ENCODE measurements at regions not wholly inside any gene's neighbourhood (a gene's known extent, or its start where the extent isn't known, plus 50 kb on each side); places are given as distances from the start of the nearest gene placed in this dataset.

DNA sequence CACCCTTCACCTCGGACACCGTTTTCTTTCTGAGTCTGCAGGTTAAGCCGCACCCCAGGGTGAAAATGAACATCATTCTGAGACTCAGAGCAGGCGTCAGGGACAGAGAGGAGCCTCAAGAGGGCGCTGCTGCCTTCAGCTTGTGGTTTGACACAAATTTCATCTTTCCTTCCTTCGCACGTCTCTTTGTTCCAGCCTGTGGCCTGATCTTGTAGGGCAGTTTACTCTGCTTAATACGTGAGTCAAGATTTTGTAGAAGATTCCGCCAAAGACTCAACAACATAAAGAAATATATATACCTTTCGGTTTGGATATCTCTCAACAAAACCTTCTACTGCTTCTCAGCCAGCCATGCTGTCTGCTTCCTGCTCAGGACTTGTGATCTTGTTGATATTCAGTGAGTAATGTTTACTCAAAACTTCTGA lies 329.3 kb upstream of the OR4E1 start:
- TF ChIP-seq, protein P1, sequence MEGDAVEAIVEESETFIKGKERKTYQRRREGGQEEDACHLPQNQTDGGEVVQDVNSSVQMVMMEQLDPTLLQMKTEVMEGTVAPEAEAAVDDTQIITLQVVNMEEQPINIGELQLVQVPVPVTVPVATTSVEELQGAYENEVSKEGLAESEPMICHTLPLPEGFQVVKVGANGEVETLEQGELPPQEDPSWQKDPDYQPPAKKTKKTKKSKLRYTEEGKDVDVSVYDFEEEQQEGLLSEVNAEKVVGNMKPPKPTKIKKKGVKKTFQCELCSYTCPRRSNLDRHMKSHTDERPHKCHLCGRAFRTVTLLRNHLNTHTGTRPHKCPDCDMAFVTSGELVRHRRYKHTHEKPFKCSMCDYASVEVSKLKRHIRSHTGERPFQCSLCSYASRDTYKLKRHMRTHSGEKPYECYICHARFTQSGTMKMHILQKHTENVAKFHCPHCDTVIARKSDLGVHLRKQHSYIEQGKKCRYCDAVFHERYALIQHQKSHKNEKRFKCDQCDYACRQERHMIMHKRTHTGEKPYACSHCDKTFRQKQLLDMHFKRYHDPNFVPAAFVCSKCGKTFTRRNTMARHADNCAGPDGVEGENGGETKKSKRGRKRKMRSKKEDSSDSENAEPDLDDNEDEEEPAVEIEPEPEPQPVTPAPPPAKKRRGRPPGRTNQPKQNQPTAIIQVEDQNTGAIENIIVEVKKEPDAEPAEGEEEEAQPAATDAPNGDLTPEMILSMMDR (IDR thresholded peaks at IDR 0.05): no peak
- Histone ChIP-seq H3K27ac (no peak overlapping the region), H3K4me3 (no peak overlapping the region)
- DNase-seq (ENCODE audit: low spot score): no peak

GRCh38 chr14:21999402-21999801 lies 325.8 kb upstream of the OR4E1 start:
- TF ChIP-seq, protein P1 (IDR thresholded peaks at IDR 0.05): no peak
- H3K27ac ChIP-seq: no peak overlapping the region
- no peak for DNase-seq (ENCODE audit: low spot score)
- H3K4me3 ChIP-seq: no peak overlapping the region

DNA sequence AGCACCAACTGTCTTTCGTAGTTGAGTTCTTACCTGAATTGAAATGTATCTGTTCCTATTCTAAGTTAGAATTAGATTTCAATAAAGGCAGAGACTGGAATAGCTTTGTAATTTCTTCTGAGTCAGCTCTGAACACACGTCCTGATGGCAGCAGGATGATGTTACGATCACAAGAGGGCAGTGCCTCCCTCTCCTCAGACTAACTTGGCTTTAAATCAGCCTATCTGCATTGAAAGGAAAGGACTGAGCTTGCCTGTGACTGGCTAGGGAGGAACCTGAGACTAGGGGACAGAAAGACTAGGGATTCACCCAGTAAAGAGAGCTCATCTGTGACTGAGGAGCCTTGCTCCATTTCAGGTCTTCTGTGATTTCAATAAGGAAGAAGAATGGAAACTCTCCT lies 323.7 kb upstream of the OR4E1 start:
- TF ChIP-seq, protein P1 (IDR thresholded peaks at IDR 0.05): no peak
- Histone ChIP-seq H3K4me3 (no peak overlapping the region), H3K27ac (no peak overlapping the region)
- DNase-seq (ENCODE audit: low spot score): no peak

DNA sequence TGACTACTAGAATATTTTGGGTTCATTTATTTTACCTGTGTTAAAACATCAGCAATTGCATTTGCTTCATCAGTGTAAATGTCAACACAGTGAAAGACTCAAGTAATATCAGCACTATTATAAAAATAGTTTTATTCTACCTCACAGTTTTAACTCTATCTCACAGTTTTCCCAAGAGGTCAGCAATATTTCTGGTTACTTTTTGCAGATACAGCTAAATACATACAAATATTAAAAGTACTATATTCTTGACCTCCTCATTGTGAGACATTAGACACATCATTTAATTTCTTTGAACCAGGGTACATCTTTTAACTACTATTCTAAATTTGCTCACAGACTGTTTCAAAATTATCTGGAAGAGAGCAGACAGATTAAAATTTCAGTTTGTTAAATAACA lies 321.7 kb upstream of the OR4E1 start:
- no peak for DNase-seq (ENCODE audit: low spot score)
- Histone ChIP-seq H3K27ac (no peak overlapping the region), H3K4me3 (no peak overlapping the region)
- TF ChIP-seq, protein P1 (IDR thresholded peaks at IDR 0.05): no peak

- no peak for DNase-seq (ENCODE audit: low spot score)
- no peak overlapping the region for H3K4me3 ChIP-seq
- no peak overlapping the region for H3K27ac ChIP-seq
- TF ChIP-seq, protein P1 (IDR thresholded peaks at IDR 0.05): no peak
These were observed 320.2 kb upstream of the OR4E1 start for GRCh38 chr14:21993837-21994236.

DNA sequence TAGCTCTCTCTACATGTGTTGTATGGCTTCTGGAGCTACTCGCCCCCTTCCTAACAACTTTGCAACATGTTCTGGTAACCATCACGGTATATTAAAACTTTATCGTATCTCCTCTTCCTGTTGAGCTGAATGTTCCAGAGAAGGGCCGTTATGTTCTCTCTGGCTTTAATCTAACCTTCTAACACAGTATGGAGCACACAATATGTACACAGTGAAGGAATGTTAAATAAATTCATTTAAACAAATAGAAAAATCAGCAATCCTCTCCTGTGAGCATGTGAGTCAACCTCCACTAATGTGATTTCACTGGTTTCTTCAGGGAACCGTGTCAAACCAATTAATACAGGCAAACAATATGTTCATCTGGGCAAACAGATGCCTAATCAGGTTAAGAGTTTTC lies 319.5 kb upstream of the OR4E1 start:
- DNase-seq (ENCODE audit: low spot score): no peak

GRCh38 chr14:21991130-21991529 lies 317.5 kb upstream of the OR4E1 start:
- Histone ChIP-seq H3K4me3 (no peak overlapping the region), H3K27ac (no peak overlapping the region)
- no peak for DNase-seq (ENCODE audit: low spot score)
- TF ChIP-seq, protein P1 (IDR thresholded peaks at IDR 0.05): no peak

More for the DNA sequence above, 319.5 kb upstream of the OR4E1 start:
- Histone ChIP-seq H3K27ac (no peak overlapping the region), H3K4me3 (no peak overlapping the region)
- TF ChIP-seq, protein P1 (IDR thresholded peaks at IDR 0.05): no peak
